MM.1S (cell line): ENCODE measurements at regions not wholly inside any gene's neighbourhood (a gene's known extent, or its start where the extent isn't known, plus 50 kb on each side); places are given as distances from the start of the nearest gene placed in this dataset.

Experiments used
- CTCF ChIP-seq: fragments of 300-600 bp; sonication (generic); IDR thresholded peaks from 2 replicates; pipeline ENCODE4 v1.5.1; 2016; ENCODE audit warnings: antibody characterized with exemption, low read length, mixed read lengths
- EZH2 ChIP-seq: fragments of 300-600 bp; sonication (generic); optimal IDR thresholded peaks from 2 replicates; pipeline ENCODE3; 2017; ENCODE audit warnings: low read depth, mild to moderate bottlenecking, antibody characterized with exemption, low read length, mixed read lengths
- EZH2phosphoT487 ChIP-seq: fragments of 300-600 bp; sonication (generic); IDR thresholded peaks from 2 replicates; pipeline ENCODE4 v1.6.1; 2018; ENCODE audit warnings: antibody characterized with exemption, low read length

GRCh38 chr3:110743984-110744383, 327.6 kb upstream of the NECTIN3 start:
- TF ChIP-seq EZH2, result no peak
- TF ChIP-seq CTCF, result no peak
- no peak for TF ChIP-seq EZH2phosphoT487
